Endothelial cell of umbilical vein (primary cell): ENCODE measurements at regions not wholly inside any gene's neighbourhood (a gene's known extent, or its start where the extent isn't known, plus 50 kb on each side); places are given as distances from the start of the nearest gene placed in this dataset.

Experiments used
- EZH2 ChIP-seq: IDR thresholded peaks from 2 replicates; pipeline ENCODE4 v1.6.1; 2012; ENCODE audit warnings: borderline replicate concordance, low read depth, mild to moderate bottlenecking, moderate library complexity, low read length, inconsistent platforms; ENCODE audit not compliant: severe bottlenecking
- JUN ChIP-seq: IDR thresholded peaks from 2 replicates; pipeline ENCODE4 v1.6.1; 2011; ENCODE audit warnings: borderline replicate concordance, low read depth; ENCODE audit not compliant: insufficient read length, insufficient read depth
- POLR2A ChIP-seq: IDR thresholded peaks from 2 replicates; pipeline ENCODE4 v1.6.1; 2012; ENCODE audit warnings: low read depth, mild to moderate bottlenecking, control low read depth, low read length
- POLR2AphosphoS5 ChIP-seq: IDR thresholded peaks from 2 replicates; pipeline ENCODE4 v1.6.1; 2012; ENCODE audit warnings: low read depth, mild to moderate bottlenecking, control low read depth, low read length, moderate library complexity; ENCODE audit not compliant: insufficient read depth
- TF ChIP-seq, protein P1 (sequence below), 2 donors: IDR thresholded peaks; 1 replicate in 1 of 2; 2 replicates in 1 of 2; pipeline ENCODE4 v1.5.1; 2011; ENCODE audit warnings: low read length in 2 of 2, mild to moderate bottlenecking in 2 of 2, moderate library complexity in 2 of 2, control low read depth in 1 of 2, inconsistent platforms in 1 of 2, low read depth in 1 of 2; ENCODE audit not compliant: insufficient read depth in 1 of 2; ENCODE audit errors: extremely low read depth in 1 of 2
- TF ChIP-seq, protein P2 (sequence below): IDR thresholded peaks from 2 replicates; pipeline ENCODE4 v1.6.1; 2011; ENCODE audit not compliant: insufficient read depth, insufficient read length

DNA sequence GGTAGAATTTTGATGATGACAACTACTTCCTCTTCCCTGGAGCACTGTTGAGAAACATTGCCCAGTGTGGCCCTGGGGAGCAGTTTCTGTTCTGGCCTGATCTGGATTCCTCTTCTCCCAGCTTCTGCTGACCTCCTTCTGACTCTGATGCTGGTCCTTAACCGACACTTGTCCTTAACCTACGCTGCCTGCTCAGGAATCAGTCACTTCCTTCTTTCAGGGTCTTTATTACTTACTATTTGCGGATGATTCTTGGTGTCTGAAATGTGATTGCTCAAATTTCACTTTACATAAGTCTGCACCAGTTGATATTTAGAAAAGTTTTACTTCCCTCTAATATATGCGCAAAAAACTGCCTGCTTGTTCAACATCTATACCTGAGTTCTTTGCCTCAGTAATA is 164.1 kb downstream of the PTEN start:
- TF ChIP-seq, protein P1, sequence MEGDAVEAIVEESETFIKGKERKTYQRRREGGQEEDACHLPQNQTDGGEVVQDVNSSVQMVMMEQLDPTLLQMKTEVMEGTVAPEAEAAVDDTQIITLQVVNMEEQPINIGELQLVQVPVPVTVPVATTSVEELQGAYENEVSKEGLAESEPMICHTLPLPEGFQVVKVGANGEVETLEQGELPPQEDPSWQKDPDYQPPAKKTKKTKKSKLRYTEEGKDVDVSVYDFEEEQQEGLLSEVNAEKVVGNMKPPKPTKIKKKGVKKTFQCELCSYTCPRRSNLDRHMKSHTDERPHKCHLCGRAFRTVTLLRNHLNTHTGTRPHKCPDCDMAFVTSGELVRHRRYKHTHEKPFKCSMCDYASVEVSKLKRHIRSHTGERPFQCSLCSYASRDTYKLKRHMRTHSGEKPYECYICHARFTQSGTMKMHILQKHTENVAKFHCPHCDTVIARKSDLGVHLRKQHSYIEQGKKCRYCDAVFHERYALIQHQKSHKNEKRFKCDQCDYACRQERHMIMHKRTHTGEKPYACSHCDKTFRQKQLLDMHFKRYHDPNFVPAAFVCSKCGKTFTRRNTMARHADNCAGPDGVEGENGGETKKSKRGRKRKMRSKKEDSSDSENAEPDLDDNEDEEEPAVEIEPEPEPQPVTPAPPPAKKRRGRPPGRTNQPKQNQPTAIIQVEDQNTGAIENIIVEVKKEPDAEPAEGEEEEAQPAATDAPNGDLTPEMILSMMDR (IDR thresholded peaks at IDR 0.05; ENCODE audit: extremely low read depth in 1 of 2, insufficient read depth in 1 of 2, low read depth in 1 of 2, low read length in 2 of 2), result no peak
- TF ChIP-seq POLR2AphosphoS5, result no peak
- TF ChIP-seq EZH2, result no peak
- TF ChIP-seq JUN, result no peak
- TF ChIP-seq, protein P2, sequence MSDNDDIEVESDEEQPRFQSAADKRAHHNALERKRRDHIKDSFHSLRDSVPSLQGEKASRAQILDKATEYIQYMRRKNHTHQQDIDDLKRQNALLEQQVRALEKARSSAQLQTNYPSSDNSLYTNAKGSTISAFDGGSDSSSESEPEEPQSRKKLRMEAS, result no peak
- no peak for TF ChIP-seq POLR2A
